Medulla oblongata (tissue), 1 donor: ENCODE measurements at regions not wholly inside any gene's neighbourhood (a gene's known extent, or its start where the extent isn't known, plus 50 kb on each side); places are given as distances from the start of the nearest gene placed in this dataset.
A peak's percentile ranks its signal among the peaks of the same experiment; 100 is the strongest.

Experiments used
- DNase-seq: peaks from one replicate; pipeline ENCODE4 v3.0.0-alpha.2; 2015; ENCODE audit errors: extremely low spot score

- no peak for DNase-seq
These were observed 615.6 kb upstream of the CDH2 start for GRCh38 chr18:28792404-28793086.

DNA sequence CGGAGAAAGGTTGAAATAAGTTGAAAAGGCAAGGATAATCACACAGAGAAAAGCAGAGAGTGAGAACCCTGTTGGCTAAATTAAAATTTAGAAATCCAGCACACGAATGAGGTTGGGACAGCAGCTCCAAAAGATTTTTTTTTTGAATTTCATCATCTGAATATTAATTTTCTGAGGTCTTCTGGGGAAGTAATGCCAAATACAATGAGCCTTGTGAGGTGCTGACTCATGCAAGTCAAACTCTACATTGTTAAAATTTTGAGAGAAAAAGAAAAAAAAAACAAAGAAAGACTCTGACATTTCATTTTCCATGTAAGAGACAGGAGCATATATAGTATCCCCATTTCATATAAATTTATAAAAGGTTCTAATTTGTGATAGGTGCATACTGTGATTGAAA is 614.2 kb upstream of the CDH2 start:
- DNase-seq = no peak

GRCh38 chr18:28789502-28789901 is 612.6 kb upstream of the CDH2 start:
- DNase-seq = no peak

DNA sequence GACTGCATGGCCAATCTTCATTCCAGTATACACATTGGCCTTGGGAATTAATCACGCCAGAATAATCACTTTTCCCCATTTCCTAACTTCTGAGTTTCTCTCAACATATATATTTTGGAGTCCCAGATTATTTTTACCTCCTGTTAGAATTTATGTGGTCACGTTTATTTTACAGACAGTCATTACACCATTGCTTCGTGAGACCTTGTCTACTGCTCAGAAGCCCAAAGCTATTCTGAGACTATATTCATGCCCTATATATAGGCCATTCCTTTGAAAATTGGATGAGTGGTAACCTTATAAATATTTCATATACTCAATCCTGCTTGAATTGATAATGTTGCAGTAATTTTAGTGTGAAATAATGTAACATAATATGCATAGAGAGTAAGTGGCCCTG is 610.0 kb upstream of the CDH2 start:
- no peak for DNase-seq

DNA sequence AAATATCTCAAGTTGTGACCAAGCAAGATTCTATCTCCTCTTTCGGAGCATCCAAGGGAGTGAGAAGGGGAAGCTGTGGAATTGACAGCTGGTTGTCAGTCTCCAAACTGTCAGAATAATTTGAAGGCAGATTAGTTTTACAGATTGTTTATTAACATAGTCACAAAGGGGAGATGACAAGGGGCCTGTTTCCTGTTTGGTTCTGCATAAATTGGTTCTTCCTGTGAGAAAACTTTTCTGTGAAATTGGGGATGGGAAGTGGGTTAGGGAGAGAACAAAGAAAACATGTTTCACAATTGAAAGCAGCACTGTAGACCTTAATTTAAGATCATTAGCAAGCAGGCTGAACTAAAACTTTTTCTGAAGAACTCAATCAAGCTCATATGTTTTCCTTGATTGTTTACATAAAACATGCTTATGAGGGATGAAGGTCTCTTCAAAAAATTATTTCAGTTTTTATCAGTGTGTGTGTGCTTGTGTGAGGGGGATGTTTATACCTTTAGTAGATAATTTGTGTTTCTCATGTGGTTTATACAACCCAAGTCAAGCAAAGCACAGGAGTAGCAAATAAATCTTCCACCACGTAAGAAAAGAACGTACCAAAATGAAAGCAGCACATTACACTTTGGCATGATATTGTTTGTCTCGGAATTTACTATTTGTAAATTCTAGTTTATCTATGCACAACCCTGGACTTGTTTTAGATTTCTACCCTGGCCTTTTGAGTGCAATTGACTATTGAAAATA is 604.9 kb upstream of the CDH2 start:
- DNase-seq = no peak

- no peak for DNase-seq
These were observed 601.8 kb upstream of the CDH2 start for GRCh38 chr18:28778706-28779105.

DNA sequence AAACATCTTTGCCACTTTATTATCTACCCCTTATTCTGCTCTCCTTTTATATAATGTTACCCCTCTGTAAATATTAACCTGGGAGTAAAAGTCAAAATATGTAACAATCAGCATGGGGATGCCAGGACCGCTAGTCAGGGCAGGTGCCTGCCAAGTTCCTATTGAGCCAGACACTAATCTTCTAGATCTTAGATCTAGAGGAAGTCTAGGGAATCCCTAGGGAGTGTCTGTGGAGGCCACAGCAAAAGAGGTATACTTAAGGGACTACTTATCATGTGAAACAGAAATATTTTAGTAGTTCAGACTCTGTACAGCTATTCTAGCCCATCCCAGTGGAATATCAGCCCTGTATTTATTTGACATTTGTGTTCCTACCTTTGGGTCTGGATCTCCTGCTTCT is 600.8 kb upstream of the CDH2 start:
- DNase-seq = no peak

DNA sequence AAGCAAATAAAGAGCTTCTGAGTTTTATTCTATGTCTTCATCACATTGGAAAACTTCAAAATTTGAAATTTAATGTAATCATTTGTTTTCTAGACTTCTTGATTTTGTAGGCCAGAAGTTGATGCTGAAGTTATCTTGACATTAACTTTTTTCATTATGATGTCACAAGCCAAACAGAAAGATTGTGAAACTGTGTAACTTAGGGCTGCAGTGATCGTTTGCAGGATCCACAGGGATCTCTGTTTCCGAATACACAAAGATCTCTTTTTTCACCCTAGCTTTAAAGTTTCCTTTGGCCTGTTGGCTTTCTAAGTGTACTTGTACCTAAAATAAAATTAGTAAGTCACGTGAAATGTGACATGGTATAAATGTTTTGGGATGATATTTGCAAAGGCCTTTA is 594.9 kb upstream of the CDH2 start:
- DNase-seq = no peak

GRCh38 chr18:28768791-28769768 is 592.1 kb upstream of the CDH2 start:
- DNase-seq = no peak

GRCh38 chr18:28767727-28768211 is 590.8 kb upstream of the CDH2 start:
- DNase-seq = no peak

DNA sequence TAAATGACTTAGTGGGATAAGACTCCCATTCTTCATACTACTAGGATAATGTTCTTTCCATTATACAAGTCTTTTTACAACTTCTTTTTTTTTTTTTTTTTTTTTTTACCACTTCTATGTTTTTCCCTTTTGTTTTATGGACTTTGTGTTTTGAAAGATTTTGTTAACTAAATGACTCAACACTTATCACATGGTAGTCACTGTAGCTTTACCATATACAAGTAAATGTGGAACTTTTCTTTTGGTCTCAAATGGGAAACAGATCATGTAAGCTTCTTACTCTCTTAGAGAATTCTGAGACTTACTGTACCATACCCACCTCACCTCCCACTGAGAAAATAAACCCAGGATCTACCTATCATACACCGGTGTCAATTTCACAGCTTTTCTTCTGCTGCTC is 590.3 kb upstream of the CDH2 start:
- DNase-seq = no peak

DNA sequence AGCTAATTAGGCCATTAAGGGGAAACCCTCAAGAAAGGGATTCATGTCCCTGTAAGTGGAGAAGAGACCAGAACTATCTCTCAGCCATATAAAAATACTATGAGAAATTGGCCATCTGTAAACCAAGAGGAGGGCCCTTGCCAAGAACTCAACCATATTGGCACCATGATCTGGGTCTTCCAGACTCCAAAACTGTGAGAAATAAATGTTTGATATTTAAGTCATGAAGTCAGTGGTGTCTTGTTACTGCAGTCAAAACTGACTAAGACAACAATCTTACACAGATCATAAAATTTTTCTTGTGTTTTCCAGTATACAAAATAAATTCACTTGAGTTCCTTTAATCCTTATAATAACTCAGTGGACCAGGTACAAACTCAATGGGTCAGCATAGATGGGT is 589.8 kb upstream of the CDH2 start:
- no peak for DNase-seq

GRCh38 chr18:28766027-28766426 is 589.1 kb upstream of the CDH2 start:
- no peak for DNase-seq

DNA sequence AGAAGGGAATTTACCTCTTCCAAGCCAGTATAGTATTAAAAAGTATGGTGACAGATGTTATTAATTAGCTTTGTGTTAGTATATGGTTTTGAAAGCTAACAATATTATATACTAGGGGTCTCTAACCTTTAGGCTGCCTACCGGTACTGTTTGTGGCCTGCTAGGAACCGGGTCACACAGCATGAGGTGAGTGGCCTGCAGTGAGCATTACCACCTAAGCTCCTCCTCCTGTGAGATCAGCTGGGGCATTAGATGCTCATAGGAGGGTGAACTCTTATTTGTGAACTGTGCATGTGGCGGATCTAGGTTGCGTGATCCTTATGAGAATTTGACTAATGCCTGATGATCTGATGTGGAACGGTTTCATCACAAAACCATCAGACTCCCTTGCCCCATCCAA is 583.4 kb upstream of the CDH2 start:
- DNase-seq = no peak

GRCh38 chr18:28757466-28758008 is 580.6 kb upstream of the CDH2 start:
- no peak for DNase-seq

- no peak for DNase-seq
These were observed 566.2 kb upstream of the CDH2 start for GRCh38 chr18:28743115-28743514.

- no peak for DNase-seq
These were observed 563.6 kb upstream of the CDH2 start for GRCh38 chr18:28740575-28740974.

DNA sequence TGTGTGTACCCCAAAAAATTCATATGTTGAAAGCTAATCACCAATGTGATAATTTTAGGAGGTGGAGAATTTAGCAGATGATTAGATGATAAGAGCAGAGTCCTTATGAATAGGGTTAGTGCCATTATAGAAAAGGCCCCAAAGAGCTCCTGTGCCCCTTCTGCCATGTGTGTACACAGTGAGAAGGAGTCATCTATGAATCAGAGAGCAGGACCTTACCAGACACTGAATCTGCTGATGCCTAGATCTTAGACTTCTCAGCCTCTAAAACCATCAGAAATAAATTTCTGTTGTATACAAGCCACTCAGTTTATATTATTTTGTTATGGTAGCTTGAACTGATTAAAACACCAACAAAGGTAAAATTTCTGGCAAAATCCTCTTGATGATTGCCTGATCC is 560.0 kb upstream of the CDH2 start:
- no peak for DNase-seq

- no peak for DNase-seq
These were observed 559.3 kb upstream of the CDH2 start for GRCh38 chr18:28736223-28736622.

- peak; percentile 14 for DNase-seq
These were observed 558.8 kb upstream of the CDH2 start for GRCh38 chr18:28735731-28736130.

- DNase-seq = no peak
These were observed 552.4 kb upstream of the CDH2 start for GRCh38 chr18:28729321-28729720.

DNA sequence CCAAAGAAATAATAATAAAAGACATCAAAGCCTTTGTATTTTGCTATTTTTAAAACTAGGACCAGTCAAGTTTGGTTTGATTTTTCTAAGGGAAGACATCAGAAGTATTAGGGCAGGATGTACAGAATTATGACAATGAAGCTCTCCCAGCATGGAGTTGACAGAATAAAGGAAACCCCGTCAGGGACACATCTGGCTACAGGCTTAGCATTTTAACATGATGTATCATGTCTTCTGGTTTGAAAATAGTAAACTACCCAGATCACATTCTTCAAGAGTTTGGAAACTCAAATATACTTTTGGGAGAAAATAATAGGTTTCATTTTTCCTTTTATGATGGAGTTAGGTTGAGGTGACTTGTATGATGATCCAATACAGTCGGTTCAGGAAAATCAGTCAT is 552.0 kb upstream of the CDH2 start:
- DNase-seq = no peak
